ENCODE measurements at regions not wholly inside any gene's neighbourhood (a gene's known extent, or its start where the extent isn't known, plus 50 kb on each side); places are given as distances from the start of the nearest gene placed in this dataset.

DNA sequence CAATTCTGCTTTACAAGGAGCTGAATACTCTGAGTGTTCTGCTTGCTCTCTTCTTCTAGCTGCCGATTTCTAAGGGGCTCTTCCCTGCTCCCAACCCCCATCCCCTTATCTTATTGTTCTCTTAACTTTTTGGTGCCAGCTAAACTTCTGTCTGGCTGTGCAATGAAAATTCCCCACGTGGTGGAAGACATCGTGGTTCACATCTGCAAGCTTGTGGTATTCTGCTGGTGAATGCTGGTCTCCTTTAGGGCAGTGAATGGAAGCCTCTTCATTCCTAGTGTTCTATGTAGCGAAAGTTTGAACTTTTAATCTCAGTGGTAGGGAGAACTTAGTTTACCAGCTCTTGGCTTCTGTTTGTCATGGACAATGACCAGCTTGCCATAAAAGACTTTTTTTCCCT, 406.0 kb upstream of the ZEB2 start:
- Mint-ChIP-seq H3K27me3 (ENCODE audit: low read depth) (no peaks in the 10 kb centered on the region), H3K9me3 (peaks cover 4 to 6% of the 10 kb centered on the region in 2 experiments; a peak in 3 of 5 replicates), H3K4me1 (peaks cover 3 to 4% of the 10 kb centered on the region in 2 experiments), H3K27ac (no peak overlapping the region), H3K4me3 (no peak overlapping the region), H3K36me3 (ENCODE audit: insufficient read depth in 1 of 3, low read depth in 3 of 3) (peaks cover 0 to 18% (median 0%) of the 10 kb centered on the region in 3 experiments; a peak in 2 of 7 replicates)
- no peak overlapping the region for H2BK12ac ChIP-seq (ENCODE audit: insufficient read length, low read depth, low read length)
- no peak overlapping the region for H4K91ac ChIP-seq (ENCODE audit: insufficient read length, low read depth, low read length)
- H2BK120ac ChIP-seq (ENCODE audit: low read depth, low read length, poor library complexity, severe bottlenecking), result no peak overlapping the region
- H3K4me1 ChIP-seq (ENCODE audit: insufficient read depth, low read length), result no peaks in the 10 kb centered on the region
- no peaks in the 10 kb centered on the region for H3K9me3 ChIP-seq (ENCODE audit: control insufficient read depth, low read depth, low read length)
- no peak overlapping the region for H2AFZ ChIP-seq (ENCODE audit: low read length)
- H3K18ac ChIP-seq (ENCODE audit: insufficient read length, low read depth, low read length), result no peak overlapping the region
- H2AK5ac ChIP-seq (ENCODE audit: insufficient read length, low read length), result no peak overlapping the region
- no peak overlapping the region for H2BK15ac ChIP-seq (ENCODE audit: low read depth, low read length)
- H4K5ac ChIP-seq (ENCODE audit: insufficient read length, low read depth, low read length), result no peak overlapping the region
- H3K9ac ChIP-seq (ENCODE audit: extremely low read depth, insufficient read length, low read length), result no peak overlapping the region
- no peak overlapping the region for H3K56ac ChIP-seq (ENCODE audit: insufficient read length, low read depth, low read length)
- DNase-seq, result no peak
- no peak overlapping the region for H2BK20ac ChIP-seq (ENCODE audit: low read depth, low read length, poor library complexity, severe bottlenecking)
- no peaks in the 10 kb centered on the region for H4K20me1 ChIP-seq (ENCODE audit: control insufficient read depth, insufficient read depth, insufficient read length)
- no peak overlapping the region for H4K8ac ChIP-seq (replicated peaks; ENCODE audit: insufficient read length, low read depth, low read length)
- H3K79me2 ChIP-seq (ENCODE audit: insufficient read depth, low read length), result no peaks in the 10 kb centered on the region
- no CpG with 5 or more reads among the region's 4 CpGs for WGBS (ENCODE audit: extremely low coverage, insufficient read length, low lambda C conversion rate)
- H3K79me1 ChIP-seq (ENCODE audit: insufficient read depth, low read depth, low read length, poor library complexity, severe bottlenecking), result no peaks in the 10 kb centered on the region
- H2BK5ac ChIP-seq (ENCODE audit: insufficient read length, low read length), result no peak overlapping the region
- H3K14ac ChIP-seq (ENCODE audit: insufficient read depth, low read length), result no peak overlapping the region
- H3K4ac ChIP-seq (ENCODE audit: low read depth, low read length), result no peak overlapping the region
- no peak overlapping the region for H3T11ph ChIP-seq (ENCODE audit: low read length)
- TF ChIP-seq, protein P1, sequence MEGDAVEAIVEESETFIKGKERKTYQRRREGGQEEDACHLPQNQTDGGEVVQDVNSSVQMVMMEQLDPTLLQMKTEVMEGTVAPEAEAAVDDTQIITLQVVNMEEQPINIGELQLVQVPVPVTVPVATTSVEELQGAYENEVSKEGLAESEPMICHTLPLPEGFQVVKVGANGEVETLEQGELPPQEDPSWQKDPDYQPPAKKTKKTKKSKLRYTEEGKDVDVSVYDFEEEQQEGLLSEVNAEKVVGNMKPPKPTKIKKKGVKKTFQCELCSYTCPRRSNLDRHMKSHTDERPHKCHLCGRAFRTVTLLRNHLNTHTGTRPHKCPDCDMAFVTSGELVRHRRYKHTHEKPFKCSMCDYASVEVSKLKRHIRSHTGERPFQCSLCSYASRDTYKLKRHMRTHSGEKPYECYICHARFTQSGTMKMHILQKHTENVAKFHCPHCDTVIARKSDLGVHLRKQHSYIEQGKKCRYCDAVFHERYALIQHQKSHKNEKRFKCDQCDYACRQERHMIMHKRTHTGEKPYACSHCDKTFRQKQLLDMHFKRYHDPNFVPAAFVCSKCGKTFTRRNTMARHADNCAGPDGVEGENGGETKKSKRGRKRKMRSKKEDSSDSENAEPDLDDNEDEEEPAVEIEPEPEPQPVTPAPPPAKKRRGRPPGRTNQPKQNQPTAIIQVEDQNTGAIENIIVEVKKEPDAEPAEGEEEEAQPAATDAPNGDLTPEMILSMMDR (conservative IDR thresholded peaks at IDR 0.05), result no peak
- no peak overlapping the region for H3K4me2 ChIP-seq (ENCODE audit: insufficient read depth, insufficient read length, low read length)
- no peaks in the 10 kb centered on the region for H3K27me3 ChIP-seq (ENCODE audit: insufficient read depth, low read length)
- no peak overlapping the region for H3K27ac ChIP-seq (ENCODE audit: insufficient read length, low read depth, low read length)
- no peak overlapping the region for H3K23ac ChIP-seq (ENCODE audit: insufficient read length, low read depth, low read length)
- no peaks in the 10 kb centered on the region for H3K23me2 ChIP-seq (ENCODE audit: insufficient read length, low read depth, low read length, poor library complexity, severe bottlenecking)
